ENCODE measurements at regions not wholly inside any gene's neighbourhood (a gene's known extent, or its start where the extent isn't known, plus 50 kb on each side); places are given as distances from the start of the nearest gene placed in this dataset.

DNA sequence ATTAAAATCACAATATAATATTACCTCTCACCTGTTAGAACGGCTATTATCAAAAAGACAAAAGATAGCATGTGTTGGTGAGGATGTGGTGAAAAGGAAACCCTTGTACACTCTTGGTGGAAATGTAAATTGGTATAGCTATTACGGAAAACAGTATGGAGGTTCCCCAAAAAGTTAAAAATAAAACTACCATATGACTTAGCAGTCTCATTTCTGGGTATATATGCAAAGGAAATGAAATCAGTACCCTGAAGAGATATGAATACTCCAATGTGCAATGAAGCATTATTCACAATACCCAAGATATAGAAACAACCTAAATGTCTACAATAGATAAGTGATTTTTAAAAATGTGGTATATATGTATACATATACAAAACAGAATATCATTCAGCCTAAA is 199.9 kb downstream of the SNX18 start:
- no peak for DNase-seq (ENCODE audit: low read depth)

DNA sequence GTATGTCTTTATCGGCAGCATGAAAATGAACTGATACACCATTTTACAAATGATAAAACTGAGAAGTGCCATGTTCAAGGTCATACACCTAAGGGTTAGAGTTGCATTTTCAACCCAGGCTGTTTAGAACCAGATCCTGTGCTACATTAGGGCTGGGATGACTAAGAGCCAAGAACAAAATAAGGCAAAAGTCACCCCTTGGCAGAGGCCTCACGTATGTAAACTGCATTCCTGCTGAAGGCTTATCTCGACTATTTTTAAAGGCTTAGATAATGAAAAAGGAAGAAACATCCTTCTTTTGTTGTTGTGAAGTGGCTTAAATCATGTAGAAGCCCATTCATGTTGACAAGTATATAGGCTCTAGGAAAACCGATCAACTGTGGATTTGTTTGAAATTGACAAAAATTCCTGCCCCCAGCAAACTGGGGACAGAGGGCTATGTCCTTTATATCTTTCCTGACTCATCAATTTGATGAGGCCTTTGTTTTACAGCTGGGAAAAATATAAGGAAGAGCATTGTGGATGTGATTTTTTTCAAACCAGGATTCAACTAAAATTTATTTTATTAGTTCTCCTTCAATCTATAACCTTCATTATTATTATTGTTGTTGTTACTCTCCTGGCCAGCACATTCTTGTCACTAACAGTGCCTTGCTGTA is 196.5 kb downstream of the SNX18 start:
- DNase-seq (ENCODE audit: low read depth), result no peak

DNA sequence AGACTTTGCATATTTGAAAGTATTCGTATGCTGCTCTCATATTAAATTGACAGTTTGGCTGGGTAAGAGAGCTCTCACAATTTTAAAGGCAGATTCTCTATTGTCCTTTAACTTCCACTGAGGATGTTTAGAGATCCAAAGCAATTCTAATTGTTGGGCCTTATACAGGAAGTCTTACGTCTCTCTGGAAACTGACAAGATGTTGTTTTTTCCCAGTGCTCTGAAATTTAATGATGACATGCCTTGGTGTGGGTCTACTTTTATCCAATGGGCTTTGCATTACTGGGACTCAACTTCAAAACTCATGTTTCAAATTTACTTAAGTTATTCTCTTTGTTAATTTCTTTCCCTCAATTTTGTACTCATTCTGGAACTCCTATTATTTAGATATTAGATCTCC is 191.5 kb downstream of the SNX18 start:
- DNase-seq (ENCODE audit: low read depth), result no peak

DNA sequence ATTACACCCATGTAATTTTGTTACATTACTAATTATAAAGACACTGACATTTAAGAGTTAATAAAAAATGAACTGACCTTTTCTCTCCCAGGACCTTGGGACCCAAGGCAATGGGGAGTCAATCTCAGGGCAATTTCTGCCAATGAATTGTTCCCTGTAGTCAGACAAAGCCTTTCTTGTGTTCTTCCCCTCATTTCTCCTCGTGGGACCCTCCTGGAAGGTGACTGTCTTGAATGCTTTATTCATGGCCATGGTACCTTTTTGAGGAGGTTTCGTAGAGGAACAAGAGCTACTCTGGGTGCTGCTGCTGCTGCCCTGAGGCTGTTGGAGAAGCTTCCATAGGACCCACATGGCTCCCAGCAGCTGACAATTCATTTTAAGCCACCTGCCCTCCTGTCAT is 190.3 kb downstream of the SNX18 start:
- DNase-seq (ENCODE audit: low read depth), result no peak

DNA sequence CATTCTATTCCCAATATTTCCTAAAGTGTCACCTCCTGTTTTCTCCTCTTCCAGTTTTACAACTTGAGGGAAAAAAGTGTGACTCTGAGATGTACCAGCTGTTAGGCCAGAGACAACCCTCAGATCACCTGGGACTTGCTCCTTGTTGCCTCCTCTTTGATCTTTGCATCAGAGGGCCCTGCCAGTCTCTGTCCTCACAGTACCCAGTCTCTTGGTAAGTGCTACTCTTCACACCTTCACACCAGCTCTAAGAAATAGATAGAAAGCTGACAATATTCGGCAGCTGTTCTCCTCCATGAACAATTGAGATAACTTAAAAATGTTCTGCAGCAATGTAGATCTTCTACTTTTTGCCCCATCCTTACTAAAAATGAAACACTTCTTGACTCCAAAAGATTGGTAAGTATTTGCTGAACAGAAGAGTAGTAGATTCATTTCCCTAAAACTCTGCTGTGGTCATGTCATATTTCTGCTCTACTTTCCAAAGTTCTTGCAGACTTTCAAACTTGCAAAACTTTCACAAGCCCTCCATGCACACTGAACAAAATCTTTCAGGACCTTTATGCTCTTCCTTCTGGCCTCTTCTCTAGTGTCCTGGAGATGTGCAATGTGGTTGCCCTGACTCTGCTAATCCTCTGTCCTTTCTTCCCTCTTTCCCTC is 188.6 kb downstream of the SNX18 start:
- no peak for DNase-seq (ENCODE audit: low read depth)

DNA sequence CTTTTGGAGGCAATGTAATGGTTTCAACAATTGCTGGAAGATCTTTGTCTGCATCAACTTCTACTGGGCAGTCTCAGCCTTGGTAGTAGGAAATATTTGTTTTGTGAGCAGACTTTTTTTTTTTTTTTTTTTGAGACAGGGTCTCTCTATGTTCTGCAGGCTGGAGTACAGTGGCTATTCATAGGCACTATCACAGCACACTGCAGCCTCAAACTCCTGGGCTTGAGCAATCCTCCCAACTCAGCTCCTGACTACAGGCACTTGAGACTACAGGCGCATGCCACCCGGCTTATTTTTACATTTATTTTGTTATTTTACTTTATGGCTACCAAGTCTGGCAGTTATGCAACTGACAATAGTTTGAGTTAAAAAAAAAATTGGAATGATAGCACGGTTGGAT is 187.3 kb downstream of the SNX18 start:
- no peak for DNase-seq (ENCODE audit: low read depth)

DNA sequence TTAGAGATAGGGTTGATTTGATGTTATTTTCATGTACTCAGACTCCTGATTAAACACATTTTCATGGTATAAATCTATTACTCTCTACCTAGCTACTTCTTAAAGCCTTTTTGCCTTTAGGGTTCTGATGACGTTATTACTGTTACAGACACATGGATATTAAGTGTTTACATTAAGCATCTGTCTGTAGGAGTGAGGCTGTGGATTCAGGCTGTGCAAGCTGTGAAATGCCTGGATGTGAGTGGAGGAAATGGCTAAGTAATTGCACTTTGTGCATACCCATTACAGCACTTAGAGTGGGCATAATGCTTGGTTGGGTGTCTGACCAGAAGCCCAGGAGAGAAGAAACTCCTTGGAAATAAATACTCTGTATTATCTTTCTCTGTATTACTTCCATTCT is 186.8 kb downstream of the SNX18 start:
- DNase-seq (ENCODE audit: low read depth), result no peak

DNA sequence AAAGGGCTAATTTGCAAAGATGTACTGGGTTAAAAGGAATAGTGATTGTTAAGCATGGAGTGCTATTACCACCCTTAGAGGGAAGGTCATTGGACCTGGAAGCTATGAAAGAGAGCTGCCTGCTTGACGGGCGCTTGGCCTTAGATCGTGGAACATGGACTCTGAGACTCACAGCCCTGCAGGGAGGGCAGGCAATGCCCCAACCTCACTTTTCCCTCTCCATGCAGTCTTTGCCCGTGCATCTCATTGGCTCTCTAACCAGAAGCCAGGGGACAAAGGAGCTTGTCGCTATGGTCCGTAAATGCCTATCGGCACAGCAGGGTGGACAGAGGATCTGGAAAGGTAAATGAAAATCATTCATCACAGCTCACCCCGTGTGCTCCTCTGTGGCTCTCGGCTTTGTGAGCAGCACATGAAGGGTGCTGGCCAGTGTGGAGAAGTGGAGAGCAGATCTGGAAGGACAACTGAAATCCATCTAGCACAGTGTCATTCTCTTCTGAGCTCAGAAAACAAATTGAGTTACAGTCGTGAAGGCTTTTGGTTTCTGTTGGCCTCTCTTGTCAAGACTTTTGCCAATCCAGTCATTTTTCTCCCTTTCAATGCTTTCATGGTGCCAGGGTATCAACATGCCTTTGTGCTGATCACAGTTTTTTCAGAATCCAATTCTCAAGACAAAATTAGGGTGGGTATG is 186.2 kb downstream of the SNX18 start:
- no peak for DNase-seq (ENCODE audit: low read depth)

DNA sequence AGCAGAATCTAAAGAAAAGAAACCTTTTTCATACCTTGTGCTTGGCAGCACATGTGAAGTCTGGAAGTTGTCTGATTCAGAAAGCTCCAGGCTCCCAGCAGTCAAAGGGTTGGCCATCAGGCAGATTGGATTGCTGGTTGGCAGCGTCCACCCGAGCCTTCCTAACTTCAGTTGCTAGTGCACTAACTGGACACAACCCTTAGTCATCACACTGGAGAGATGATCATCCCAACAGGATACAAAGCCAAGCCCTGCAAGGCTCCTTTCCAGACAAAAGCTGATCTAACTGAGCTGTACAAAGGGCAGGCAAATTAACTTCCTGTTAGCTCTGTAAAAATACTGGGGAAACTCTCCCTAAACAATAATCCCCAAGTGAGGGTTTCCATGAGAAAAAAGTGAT is 185.6 kb downstream of the SNX18 start:
- no peak for DNase-seq (ENCODE audit: low read depth)

DNA sequence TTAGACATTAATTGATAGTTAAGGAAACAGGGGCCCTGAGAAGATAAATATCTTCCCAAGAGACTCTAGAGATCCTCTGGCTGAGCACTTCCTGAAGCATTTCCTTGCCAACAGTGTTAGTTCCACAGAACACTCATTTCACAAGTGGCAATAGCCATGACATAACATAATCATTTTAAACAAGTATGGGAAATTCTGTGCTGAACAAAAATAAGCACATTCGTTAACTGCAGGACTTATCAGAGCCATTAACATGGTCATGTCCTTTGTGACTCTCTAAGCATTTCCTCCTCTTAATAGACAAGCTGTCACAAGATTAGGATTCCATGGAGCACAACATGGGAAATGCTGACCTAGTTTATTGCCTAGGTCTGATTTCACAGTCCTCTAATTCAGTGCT is 184.9 kb downstream of the SNX18 start:
- DNase-seq (ENCODE audit: low read depth), result no peak

DNA sequence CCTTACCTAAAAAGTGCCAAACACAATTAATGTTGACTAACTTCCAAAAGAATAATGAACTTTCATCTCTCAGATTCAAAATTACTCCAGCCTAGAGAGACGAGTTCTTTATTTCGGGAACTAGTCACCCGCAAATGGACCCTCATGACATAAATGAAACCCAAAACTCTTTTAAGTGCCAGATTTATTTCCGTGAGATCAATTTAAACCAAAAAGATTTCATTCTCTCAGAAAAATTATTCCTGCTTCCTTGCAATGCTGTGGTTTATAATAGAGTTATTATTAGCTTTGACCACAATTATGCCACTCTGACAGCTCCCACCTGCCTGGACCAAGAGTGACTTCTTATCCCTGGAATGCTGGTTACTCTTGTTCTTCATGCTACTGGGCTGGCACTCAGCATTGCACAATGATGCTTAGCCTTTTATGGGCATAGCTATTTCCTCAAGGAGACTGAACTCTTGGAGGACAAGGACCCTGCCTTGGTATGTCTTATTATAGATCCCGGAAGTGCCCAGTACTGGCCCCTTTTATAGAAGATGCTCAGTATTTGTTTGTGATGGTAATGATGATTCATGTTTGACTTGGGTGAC is 183.5 kb downstream of the SNX18 start:
- no peak for DNase-seq (ENCODE audit: low read depth)

DNA sequence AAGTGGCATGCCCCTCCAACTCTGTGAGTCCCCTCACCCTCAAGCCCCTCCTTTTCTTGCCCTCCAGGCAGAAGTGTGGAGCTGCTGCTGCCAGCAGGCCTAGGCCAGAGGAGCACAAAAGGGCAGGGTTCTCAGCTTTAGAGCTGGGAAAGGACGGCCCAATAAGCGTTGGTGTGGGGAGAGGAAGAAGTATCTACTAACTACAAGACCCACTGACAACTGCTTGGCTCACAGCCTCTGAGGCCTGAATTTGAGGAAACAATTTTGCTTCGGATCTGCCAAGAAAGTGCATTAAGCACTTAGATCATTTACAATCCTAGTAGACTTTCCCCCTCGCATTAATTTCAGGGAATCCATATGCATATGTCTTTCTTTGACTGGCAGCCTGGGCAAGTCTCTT is 179.4 kb downstream of the SNX18 start:
- no peak for DNase-seq (ENCODE audit: low read depth)

DNA sequence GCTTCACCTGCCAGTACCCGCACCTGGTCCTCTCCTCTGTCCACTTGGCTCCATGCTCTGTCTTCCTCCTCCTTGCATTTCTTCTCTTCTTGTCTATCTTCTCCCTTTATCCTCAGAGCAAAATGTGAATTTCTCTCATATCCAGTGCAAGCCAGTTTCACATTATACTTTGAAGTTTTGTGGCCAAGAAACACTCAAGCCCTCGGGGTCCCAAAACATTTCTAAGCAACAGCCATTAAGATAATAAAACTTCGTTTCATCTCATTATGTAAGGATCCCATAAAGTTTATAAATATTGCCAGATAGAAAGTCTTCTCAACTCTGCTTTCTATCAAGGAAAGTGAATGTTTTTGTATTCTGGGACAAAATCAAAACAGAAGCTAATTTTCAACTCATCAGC is 178.8 kb downstream of the SNX18 start:
- no peak for DNase-seq (ENCODE audit: low read depth)

DNA sequence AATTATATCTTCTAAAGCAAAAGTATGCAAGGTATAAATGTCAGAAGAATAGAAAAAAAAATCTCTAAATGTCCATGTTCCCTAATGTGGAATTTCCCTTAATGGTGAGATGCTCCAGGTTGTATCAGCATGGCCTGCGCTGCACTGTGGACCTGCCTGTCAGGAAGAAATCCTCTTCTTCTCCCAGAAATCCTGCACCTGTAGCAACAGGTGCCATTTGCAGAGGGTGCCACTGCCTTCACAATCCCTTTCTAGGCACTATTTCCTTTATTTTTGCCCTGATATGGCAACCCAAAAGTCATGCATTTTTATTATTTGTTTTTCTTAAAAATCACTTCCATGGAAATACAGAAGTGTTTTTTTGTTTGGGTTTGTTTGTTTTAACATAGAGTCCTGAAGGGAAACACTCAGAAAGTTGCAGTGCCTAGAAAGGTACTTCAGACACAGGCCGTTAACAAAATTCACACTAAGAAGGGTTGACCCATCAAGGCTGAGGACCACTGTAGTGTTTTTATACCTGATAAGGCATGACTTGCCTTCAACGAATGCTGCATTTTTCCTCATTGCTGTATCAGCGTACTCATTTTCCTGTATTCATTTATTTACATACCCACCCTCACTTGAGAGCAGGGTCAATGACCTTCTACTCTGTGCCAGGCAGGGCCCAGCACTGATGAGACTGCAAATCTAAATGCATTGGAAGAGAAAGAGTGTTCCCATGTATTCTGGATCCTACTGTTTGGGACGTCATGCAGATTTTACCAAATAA is 177.8 kb downstream of the SNX18 start:
- no peak for DNase-seq (ENCODE audit: low read depth)

DNA sequence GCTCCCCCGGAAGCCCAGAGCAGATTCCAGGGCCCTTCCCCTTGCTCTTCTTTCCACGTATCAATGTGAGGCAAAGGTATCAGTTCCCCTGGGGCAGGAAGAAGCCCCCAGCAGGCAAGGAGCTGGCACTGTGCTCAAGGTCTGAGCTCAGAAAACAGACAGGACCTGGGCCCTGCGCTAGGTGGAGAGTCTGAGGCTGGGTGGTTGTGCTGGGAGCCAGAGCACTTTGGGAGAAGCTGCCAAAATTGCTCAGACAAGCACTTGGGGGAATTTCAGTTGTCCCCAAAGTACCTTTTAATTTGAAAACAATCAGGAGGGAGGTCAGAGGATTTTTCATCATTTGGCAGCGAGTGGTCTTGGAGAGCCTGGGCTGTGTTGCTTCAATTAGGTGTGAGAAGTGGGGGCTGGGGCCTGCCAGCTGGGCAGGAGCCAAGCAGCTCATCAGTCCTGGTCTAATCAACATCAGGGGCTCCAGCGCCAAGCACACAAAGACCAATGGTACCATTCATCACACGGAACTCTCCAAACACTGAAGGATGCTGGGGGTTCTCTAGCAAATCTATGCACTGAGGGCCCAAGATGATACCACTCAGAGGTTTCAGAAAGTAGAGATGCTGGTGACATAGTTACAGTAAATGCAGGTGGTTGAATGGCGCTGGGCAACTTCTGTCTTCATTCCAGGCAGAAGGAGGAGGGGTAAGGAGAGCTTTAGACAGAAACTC is 176.5 kb downstream of the SNX18 start:
- no peak for DNase-seq (ENCODE audit: low read depth)

DNA sequence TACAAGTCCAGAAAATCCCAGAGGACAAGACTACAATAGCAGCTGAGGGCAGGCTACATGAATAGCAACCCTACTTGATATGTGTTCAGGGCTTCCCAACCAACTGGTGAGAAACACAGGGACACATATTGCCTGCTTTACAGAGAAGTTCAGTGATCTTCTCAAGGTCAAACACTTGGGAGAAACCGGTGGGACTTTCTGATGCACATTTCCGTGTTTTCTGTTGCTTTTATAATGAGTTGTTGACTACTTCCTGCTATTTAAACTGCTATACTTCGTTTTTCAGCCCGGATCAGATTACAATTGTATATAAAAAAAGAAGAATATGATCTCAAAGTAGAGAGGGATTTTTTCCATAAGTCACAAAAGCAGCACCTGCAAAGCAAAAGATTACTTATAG is 175.1 kb downstream of the SNX18 start:
- no peak for DNase-seq (ENCODE audit: low read depth)

DNA sequence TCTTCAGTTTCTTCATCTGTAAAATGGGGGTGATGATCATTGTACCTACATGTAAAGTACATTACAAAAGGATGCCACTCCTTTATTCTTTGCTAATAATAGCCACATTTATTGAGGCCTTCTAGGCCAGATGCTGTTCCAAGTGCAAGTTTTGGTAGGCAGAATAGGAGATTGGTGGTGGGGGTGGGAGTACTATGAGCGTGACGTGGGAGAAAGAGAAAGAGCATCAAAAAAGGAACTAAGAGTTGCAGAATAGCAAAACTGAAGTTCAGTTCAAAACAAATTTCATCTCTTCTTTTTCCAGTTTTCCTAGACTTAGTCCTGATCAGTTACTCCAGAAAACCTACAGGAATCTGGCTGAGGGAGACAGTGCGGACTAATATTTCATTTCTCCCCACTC is 174.1 kb downstream of the SNX18 start:
- DNase-seq (ENCODE audit: low read depth), result no peak

DNA sequence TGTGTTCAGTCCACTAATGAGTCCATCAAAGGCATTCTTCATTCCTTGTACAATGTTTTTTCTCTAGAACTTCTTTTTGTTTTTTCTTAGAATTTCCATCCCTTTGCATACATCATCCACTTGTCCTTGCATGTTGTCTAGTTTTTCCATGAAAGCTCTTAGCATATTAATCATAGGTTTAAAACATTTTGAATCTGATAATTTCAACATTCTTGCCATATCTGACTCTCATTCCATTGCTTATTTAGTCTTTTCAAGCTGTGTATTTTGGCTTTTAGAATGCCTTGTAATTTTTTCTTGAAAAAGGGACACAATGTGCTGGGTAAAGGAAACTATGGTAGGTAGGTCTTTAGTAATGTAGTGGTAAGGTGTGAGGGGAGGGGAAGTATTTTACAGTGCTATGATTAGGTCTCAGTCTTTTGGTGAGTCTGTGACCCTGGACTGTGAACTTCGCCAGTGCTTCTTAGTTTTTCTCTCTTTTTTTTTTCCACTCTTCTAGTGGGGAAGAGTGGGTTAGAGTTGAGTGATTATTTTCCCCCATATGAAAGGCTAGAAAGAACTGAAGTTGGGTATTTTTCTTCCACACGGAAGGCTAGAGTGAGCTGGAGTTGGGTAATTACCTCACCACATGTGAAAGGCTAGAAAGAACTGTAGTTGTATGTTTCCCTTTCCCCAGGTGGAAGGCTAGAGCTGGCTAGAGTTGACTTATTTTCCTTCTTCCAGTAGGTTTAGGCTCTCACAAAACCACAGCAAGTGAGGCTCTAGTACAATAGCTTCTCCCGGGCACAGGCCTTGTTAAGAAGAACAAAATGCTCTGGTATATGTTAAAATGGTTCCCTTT is 172.1 kb downstream of the SNX18 start:
- no peak for DNase-seq (ENCODE audit: low read depth)

DNA sequence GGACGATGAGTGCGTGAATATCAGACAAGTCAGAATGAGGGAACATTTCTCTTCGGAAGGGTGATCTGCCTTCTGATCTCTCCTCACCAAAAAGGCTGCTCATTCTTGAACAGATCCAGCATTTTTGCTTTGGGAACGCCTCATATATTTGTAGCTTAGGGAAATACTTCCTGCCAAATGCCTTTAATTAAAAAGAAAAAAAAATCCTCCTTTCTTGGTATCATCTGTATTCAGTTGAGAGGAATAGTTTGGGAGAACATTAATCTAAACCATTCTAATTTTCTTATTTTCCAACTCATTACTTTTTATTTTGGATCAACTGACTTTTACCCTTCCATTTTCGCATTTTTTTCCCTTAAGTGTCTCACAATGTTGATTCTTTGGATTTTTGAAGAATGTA is 163.4 kb downstream of the SNX18 start:
- DNase-seq (ENCODE audit: low read depth), result no peak

DNA sequence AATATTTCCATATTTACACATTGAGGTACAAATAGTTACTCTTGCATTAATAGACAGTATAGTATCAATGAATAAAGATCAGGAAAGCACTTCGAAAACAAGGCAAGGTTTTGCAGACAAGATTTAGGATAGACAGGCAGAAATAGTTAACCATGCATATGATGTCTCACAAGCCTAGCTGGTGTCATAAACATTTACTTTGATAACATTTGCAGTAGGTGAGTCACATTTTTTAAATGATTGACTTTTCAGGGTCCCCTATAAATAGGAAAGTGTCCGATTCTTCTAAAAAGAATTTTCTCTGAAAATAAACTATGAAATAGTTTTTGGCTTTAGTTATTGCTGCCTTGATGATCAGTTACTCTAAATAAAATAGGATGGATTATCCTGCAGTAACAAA is 162.1 kb downstream of the SNX18 start:
- DNase-seq (ENCODE audit: low read depth), result no peak

DNA sequence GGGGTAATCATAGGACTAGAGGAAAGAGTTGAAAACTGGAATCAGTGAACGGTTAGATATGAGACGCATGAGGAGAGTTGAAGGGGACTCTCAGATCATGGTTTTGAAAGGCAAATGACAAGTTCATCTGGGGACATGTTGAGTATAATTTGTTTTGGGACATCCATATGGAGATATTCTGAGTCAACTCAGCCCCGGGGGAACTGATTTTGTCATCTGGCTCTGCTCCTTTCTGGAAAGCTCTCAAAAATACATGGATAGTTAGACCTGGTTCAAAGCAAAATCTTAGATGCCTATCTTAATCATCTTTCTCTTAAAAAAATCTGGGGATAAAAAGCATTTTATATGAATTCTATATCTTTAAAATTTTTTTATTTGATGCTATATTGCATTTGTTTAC is 161.2 kb downstream of the SNX18 start:
- DNase-seq (ENCODE audit: low read depth), result no peak

Data from stimulated activated CD8-positive, alpha-beta memory T cell treated with anti-CD3 and anti-CD28 coated beads, Interleukin-15, amount 100 ng/mL, for 24 hours (primary cell).